ENCODE measurements at regions not wholly inside any gene's neighbourhood (a gene's known extent, or its start where the extent isn't known, plus 50 kb on each side); places are given as distances from the start of the nearest gene placed in this dataset.

- no peak for TF ChIP-seq CTCF (IDR thresholded peaks at IDR 0.05; ENCODE audit: insufficient read depth, missing control alignments)
- no peak for DNase-seq (ENCODE audit: insufficient read length, low spot score)
- no peak for FAIRE-seq
Measured at GRCh38 chr4:176988226-176988625, 195.5 kb upstream of the VEGFC start.

GRCh38 chr4:176989186-176989585 is 196.5 kb upstream of the VEGFC start:
- FAIRE-seq (no peak), DNase-seq (ENCODE audit: insufficient read length, low spot score) (no peak)
- no peak for TF ChIP-seq CTCF (IDR thresholded peaks at IDR 0.05; ENCODE audit: insufficient read depth, missing control alignments)

- DNase-seq (ENCODE audit: insufficient read length, low spot score) (no peak), FAIRE-seq (no peak)
- TF ChIP-seq CTCF (IDR thresholded peaks at IDR 0.05; ENCODE audit: insufficient read depth, missing control alignments), result no peak
Measured at GRCh38 chr4:176999935-177000543, 207.3 kb upstream of the VEGFC start.

GRCh38 chr4:177001271-177002175 is 208.8 kb upstream of the VEGFC start:
- FAIRE-seq, result no peak
- no peak for DNase-seq (ENCODE audit: insufficient read length, low spot score)
- no peak for TF ChIP-seq CTCF (IDR thresholded peaks at IDR 0.05; ENCODE audit: insufficient read depth, missing control alignments)

- no peak for TF ChIP-seq CTCF (IDR thresholded peaks at IDR 0.05; ENCODE audit: insufficient read depth, missing control alignments)
- DNase-seq (ENCODE audit: insufficient read length, low spot score), result no peak
- no peak for FAIRE-seq
Measured at GRCh38 chr4:177005674-177006230, 213.0 kb upstream of the VEGFC start.

- FAIRE-seq (no peak), DNase-seq (ENCODE audit: insufficient read length, low spot score) (no peak)
Measured at GRCh38 chr4:177006331-177006730, 213.6 kb upstream of the VEGFC start.

More at GRCh38 chr4:177006331-177006730, 213.6 kb upstream of the VEGFC start:
- TF ChIP-seq CTCF (IDR thresholded peaks at IDR 0.05; ENCODE audit: insufficient read depth, missing control alignments), result no peak
